Peyer's patch (tissue), 4 donors: ENCODE measurements at regions not wholly inside any gene's neighbourhood (a gene's known extent, or its start where the extent isn't known, plus 50 kb on each side); places are given as distances from the start of the nearest gene placed in this dataset.
A peak's percentile ranks its signal among the peaks of the same experiment; 100 is the strongest.

Experiments used
- DNase-seq, 3 donors: peaks; one replicate each; pipeline ENCODE4 v3.0.0-alpha.2; 2017 to 2019
- H3K27ac ChIP-seq, 4 donors: fragments of 200-600 bp; sonication (generic); one replicate each; pipeline ENCODE4 v1.5.1; 2016 to 2019
- H3K27me3 ChIP-seq, 2 donors: fragments of 200-600 bp; sonication (generic); one replicate each; pipeline ENCODE4 v1.5.1; 2019
- H3K36me3 ChIP-seq, 3 donors: fragments of 200-600 bp; sonication (generic); one replicate each; pipeline ENCODE4 v1.5.1; 2016 to 2019
- H3K4me1 ChIP-seq, 4 donors: fragments of 200-600 bp; sonication (generic); one replicate each; pipeline ENCODE4 v1.5.1; 2016 to 2019
- H3K4me3 ChIP-seq, 4 donors: fragments of 200-600 bp; sonication (generic); 1 replicate in 3 of 4; 2 replicates in 1 of 4; pipeline ENCODE4 v1.5.1; 2016 to 2019; ENCODE audit warnings: mild to moderate bottlenecking in 1 of 4
- H3K9me3 ChIP-seq, 4 donors: fragments of 200-600 bp; sonication (generic); one replicate each; pipeline ENCODE4 v1.5.1; 2016 to 2019; ENCODE audit warnings: mild to moderate bottlenecking in 1 of 4
- POLR2A ChIP-seq, 2 donors: fragments of 450-650 bp; IDR thresholded peaks; one replicate each; pipeline ENCODE4 v1.5.1; 2017; ENCODE audit warnings: antibody characterized with exemption in 2 of 2, mild to moderate bottlenecking in 2 of 2, moderate library complexity in 2 of 2
- TF ChIP-seq, protein P1 (sequence below), 6 experiments: fragments of 450-650 bp in 4 of 6; fragments of 200-600 bp in 2 of 6; sonication (generic) in 1 of 6; IDR thresholded peaks; one replicate each; pipeline ENCODE4 v1.5.1; 2017 to 2019; ENCODE audit warnings: antibody characterized with exemption in 6 of 6, mild to moderate bottlenecking in 3 of 6, moderate library complexity in 1 of 6

DNA sequence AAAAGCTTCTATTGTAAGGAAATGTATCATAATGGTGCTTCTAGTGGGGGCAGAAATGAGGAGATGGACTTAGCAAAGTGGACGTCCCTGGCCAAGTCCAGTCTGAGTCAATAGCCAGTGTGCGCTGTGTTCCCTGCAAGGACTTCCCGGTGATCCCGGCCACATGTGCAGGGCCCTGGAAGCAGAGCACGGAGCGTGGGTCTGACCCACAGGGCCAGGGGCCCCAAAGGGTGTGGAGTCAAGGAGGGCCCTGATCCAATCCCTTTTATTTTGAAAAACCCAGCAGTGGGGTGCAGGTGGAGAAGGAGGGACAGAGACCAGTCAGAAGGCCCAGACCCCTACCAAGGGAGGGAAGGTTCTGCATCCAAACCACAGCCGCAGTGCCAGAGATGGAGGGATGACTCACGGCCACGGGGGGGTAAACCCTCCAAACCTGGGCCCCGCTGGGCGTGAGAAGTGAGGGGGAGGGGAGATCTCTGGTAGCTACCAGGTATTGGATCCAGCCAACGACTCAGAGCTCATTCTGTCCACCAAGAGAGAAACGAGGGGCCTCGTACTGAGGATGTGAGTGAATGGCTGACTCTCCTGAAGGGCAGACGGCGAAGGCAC is 57.2 kb upstream of the VIPR2 start:
- Histone ChIP-seq H3K36me3 (no peaks in the 10 kb centered on the region), H3K4me1 (peaks cover 0 to 9% (median 2%) of the 10 kb centered on the region in 4 donors), H3K4me3 (no peak overlapping the region), H3K9me3 (no peaks in the 10 kb centered on the region), H3K27ac (no peak overlapping the region), H3K27me3 (no peaks in the 10 kb centered on the region)
- TF ChIP-seq, protein P1, sequence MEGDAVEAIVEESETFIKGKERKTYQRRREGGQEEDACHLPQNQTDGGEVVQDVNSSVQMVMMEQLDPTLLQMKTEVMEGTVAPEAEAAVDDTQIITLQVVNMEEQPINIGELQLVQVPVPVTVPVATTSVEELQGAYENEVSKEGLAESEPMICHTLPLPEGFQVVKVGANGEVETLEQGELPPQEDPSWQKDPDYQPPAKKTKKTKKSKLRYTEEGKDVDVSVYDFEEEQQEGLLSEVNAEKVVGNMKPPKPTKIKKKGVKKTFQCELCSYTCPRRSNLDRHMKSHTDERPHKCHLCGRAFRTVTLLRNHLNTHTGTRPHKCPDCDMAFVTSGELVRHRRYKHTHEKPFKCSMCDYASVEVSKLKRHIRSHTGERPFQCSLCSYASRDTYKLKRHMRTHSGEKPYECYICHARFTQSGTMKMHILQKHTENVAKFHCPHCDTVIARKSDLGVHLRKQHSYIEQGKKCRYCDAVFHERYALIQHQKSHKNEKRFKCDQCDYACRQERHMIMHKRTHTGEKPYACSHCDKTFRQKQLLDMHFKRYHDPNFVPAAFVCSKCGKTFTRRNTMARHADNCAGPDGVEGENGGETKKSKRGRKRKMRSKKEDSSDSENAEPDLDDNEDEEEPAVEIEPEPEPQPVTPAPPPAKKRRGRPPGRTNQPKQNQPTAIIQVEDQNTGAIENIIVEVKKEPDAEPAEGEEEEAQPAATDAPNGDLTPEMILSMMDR (IDR thresholded peaks at IDR 0.05) = no peak
- no peak for TF ChIP-seq POLR2A (IDR thresholded peaks at IDR 0.05)
- DNase-seq = no peak

DNA sequence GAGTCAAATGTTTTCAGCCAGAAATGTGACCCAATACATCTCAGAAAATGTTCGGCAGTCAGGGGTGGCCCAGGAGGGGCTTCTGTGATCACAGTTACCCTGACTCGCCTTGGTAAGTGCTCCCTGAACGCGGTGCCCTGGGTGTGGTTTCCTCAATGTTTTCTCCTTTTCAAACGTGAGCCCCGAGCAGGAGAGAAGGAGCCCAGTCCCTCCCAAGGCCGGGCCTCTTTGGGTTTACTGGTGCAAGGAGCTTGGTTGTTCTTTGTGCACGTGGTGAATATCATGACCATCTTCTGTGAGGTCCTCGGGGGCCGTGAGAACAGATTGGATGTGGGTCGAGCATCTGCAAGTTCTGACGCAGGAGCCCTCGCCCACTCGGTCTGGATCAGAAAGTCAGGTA is 55.8 kb upstream of the VIPR2 start:
- H3K36me3 ChIP-seq = no peaks in the 10 kb centered on the region
- H3K4me1 ChIP-seq = peaks cover 0 to 11% (median 2%) of the 10 kb centered on the region in 4 donors
- H3K4me3 ChIP-seq = no peak overlapping the region
- no peaks in the 10 kb centered on the region for H3K27me3 ChIP-seq
- H3K9me3 ChIP-seq = no peaks in the 10 kb centered on the region
- H3K27ac ChIP-seq = no peak overlapping the region
- no peak for DNase-seq
- TF ChIP-seq POLR2A (IDR thresholded peaks at IDR 0.05) = no peak
- TF ChIP-seq, protein P1 (IDR thresholded peaks at IDR 0.05) = no peak

DNA sequence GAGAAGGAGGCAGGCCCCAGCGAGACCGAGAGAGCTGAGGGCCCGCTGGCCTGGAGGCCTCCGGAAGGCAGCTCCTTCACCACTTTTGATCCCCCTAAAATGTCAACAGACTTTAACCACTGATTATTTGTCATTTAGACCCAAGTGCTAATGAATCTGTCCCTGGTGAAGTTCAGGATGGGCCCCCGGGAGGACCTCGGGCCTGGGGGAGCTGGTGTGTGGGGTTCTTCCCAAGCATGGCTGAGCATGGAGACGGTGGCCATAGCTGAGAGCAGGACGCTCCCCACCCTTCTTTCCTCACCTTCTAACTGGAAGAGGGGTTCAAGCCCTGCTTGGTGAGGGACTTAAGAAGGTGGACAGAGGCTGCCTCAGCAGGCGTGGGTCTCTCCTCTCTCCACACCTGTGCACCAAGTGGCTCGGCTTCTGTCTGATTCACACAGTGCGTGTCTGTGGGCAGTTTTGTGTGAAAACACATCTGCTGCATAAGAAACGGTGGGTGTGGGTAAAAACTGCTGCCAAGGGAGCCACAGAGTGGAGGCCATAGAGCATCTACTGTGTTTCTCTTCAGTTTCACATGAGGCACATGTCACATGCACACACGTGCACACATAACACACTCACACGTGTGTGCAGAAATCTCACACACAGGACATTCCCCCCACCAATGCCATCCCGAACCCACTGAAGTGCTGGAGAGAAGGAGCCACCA is 53.5 kb upstream of the VIPR2 start:
- Histone ChIP-seq H3K4me3 (no peak overlapping the region), H3K27ac (peak overlapping the region; percentile 16 to 50 (median 42)), H3K36me3 (no peaks in the 10 kb centered on the region), H3K9me3 (no peaks in the 10 kb centered on the region), H3K4me1 (peaks cover 0 to 11% (median 2%) of the 10 kb centered on the region in 4 donors), H3K27me3 (no peaks in the 10 kb centered on the region)
- TF ChIP-seq, protein P1 (IDR thresholded peaks at IDR 0.05) = no peak
- no peak for TF ChIP-seq POLR2A (IDR thresholded peaks at IDR 0.05)
- DNase-seq = no peak

DNA sequence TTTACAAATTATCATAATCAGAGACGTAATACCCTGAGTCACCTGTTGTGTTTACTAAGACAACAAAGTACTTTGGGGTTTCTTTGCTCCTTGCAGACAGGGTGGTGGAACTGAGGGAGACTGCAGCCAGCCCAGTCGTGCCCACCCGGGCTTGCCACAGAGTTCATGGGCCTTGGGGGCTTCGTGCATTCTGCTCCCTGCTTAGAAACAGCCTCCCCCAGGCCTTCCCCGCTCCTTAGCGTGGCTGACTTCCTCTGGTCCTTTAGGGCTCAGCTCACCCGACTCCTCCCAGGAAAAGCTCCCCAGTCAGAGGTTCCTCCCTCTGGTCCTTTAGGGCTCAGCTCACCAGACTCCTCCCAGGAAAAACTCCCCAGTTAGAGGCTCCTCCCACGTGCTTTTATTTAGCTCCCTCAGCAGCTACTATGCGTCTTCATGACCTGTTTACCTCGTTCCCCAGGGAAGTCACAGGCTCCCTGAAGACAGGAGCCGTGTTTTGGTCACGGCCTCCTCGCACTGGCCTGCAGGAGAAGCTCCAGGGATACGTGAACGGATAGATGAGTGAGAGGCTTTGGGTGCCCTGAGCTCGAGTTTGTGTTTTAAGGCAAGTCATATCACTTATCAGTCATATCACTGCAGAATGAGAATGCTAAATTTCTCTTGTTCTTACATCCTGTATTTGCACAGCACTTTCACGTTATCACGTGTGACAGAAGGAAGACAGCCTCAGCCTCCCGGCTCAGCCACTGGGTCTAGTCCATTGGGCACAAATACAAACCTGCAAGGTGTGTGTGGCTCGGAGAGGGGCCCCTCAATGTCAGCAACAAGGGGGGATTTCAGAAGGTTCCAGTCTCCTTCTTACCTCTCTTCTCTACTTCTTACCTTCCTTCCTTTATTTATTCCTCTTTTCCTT is 52.7 kb upstream of the VIPR2 start:
- TF ChIP-seq, protein P1 (IDR thresholded peaks at IDR 0.05) = no peak
- TF ChIP-seq POLR2A (IDR thresholded peaks at IDR 0.05) = no peak
- Histone ChIP-seq H3K36me3 (no peaks in the 10 kb centered on the region), H3K9me3 (no peaks in the 10 kb centered on the region), H3K4me3 (peak overlapping the region in 1 of 4 donors; percentile 24), H3K27me3 (no peaks in the 10 kb centered on the region), H3K4me1 (peaks cover 0 to 11% (median 2%) of the 10 kb centered on the region in 4 donors), H3K27ac (peak overlapping the region; percentile 16 to 50 (median 42))
- peak in 1 of 3 donors; percentile 31 for DNase-seq

DNA sequence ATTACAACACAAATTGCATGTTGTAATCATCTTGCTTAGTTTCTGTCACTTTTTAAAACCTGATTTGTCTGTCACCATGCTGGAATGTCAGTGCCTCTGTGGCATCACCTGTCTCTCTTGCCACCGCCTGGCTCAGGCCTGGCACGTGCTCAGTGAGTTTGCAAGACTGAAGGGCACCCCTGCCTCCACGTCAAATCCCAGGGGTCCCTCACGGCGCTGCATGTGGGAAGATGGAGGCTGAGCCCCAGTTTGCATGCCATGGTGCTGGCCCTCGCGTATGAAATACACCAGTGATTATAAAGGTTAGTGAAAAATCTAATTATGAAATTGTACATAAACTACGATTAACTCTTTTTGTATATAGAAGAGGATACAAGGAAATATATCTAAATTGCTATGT is 51.9 kb upstream of the VIPR2 start:
- Histone ChIP-seq H3K4me1 (peaks cover 0 to 11% (median 2%) of the 10 kb centered on the region in 4 donors), H3K27me3 (no peaks in the 10 kb centered on the region), H3K4me3 (no peak overlapping the region), H3K9me3 (no peaks in the 10 kb centered on the region), H3K36me3 (no peaks in the 10 kb centered on the region), H3K27ac (peak overlapping the region in 3 of 4 donors; percentile 31 to 50 (median 36))
- no peak for DNase-seq
- TF ChIP-seq POLR2A (IDR thresholded peaks at IDR 0.05) = no peak
- TF ChIP-seq, protein P1 (IDR thresholded peaks at IDR 0.05) = no peak
